Stomach (tissue), 4 donors: ENCODE measurements at regions not wholly inside any gene's neighbourhood (a gene's known extent, or its start where the extent isn't known, plus 50 kb on each side); places are given as distances from the start of the nearest gene placed in this dataset.

Source experiments
- CTCF ChIP-seq, 7 experiments: fragments of 450-650 bp in 4 of 7; fragments of 200-600 bp in 3 of 7; sonication (generic) in 3 of 7; IDR thresholded peaks; one replicate each; pipeline ENCODE4 v1.5.1; 2016 to 2019; ENCODE audit warnings: antibody characterized with exemption in 7 of 7, control low read depth in 2 of 7, mild to moderate bottlenecking in 1 of 7
- EP300 ChIP-seq: sonication (generic); formaldehyde crosslinking; IDR thresholded peaks from one replicate; pipeline ENCODE4 v1.6.1; 2017; ENCODE audit warnings: antibody characterized with exemption
- POLR2A ChIP-seq, 4 donors: fragments of 450-650 bp; IDR thresholded peaks; one replicate each; pipeline ENCODE4 v1.6.1; 2016; ENCODE audit warnings: antibody characterized with exemption in 4 of 4, control low read depth in 2 of 4, mild to moderate bottlenecking in 1 of 4, moderate library complexity in 1 of 4
- POLR2AphosphoS5 ChIP-seq, 3 donors: sonication (generic); formaldehyde crosslinking; IDR thresholded peaks; one replicate each; pipeline ENCODE4 v1.6.1; 2016; ENCODE audit warnings: antibody characterized with exemption in 3 of 3

GRCh38 chr2:136245211-136245610, 127.3 kb upstream of the CXCR4 start:
- TF ChIP-seq CTCF (IDR thresholded peaks at IDR 0.05) (no peak), POLR2AphosphoS5 (IDR thresholded peaks at IDR 0.05) (no peak), EP300 (no peak), POLR2A (IDR thresholded peaks at IDR 0.05) (no peak)
